Stimulated activated CD4-positive, alpha-beta T cell treated with anti-CD3 and anti-CD28 coated beads, TNF-alpha, amount 100 ng/mL, for 4 hours (primary cell): ENCODE measurements at regions not wholly inside any gene's neighbourhood (a gene's known extent, or its start where the extent isn't known, plus 50 kb on each side); places are given as distances from the start of the nearest gene placed in this dataset.
"Not testable (repeated sequence)": the region's sequence is repeated elsewhere in the genome, so short reads cannot be mapped to it uniquely, and the experiment has no call there.

ENCODE experiments used
- DNase-seq, 3 experiments: peaks; one replicate each; pipeline ENCODE4 v3.0.0-alpha.2; 2020; ENCODE audit warnings: low read depth in 3 of 3

- no peak for DNase-seq
Measured at GRCh38 chr11:116375221-116375620, 397.6 kb downstream of the BUD13 start.

- no peak for DNase-seq
Measured at GRCh38 chr11:116374085-116374484, 398.7 kb downstream of the BUD13 start.

GRCh38 chr11:116373104-116373944, 399.5 kb downstream of the BUD13 start:
- no peak for DNase-seq

- DNase-seq = no peak
Measured at GRCh38 chr11:116371146-116371545, 401.6 kb downstream of the BUD13 start.

GRCh38 chr11:116368784-116369183, 404.0 kb downstream of the BUD13 start:
- no peak for DNase-seq

GRCh38 chr11:116366980-116367645, 405.7 kb downstream of the BUD13 start:
- DNase-seq = no peak

- DNase-seq = no peak
Measured at GRCh38 chr11:116366451-116366850, 406.3 kb downstream of the BUD13 start.

GRCh38 chr11:116364925-116365324, 407.9 kb downstream of the BUD13 start:
- DNase-seq = not testable (repeated sequence)

GRCh38 chr11:116364348-116364747, 408.4 kb downstream of the BUD13 start:
- DNase-seq = no peak

- no peak for DNase-seq
Measured at GRCh38 chr11:116360221-116360941, 412.4 kb downstream of the BUD13 start.

- no peak for DNase-seq
Measured at GRCh38 chr11:116357784-116358544, 414.8 kb downstream of the BUD13 start.

- no peak for DNase-seq
Measured at GRCh38 chr11:116356451-116356850, 416.3 kb downstream of the BUD13 start.

- DNase-seq = no peak
Measured at GRCh38 chr11:116355104-116355503, 417.7 kb downstream of the BUD13 start.

- DNase-seq = no peak
Measured at GRCh38 chr11:116353589-116353988, 419.2 kb downstream of the BUD13 start.

GRCh38 chr11:116352881-116353280, 419.9 kb downstream of the BUD13 start:
- no peak for DNase-seq

- DNase-seq = no peak
Measured at GRCh38 chr11:116348226-116348625, 424.6 kb downstream of the BUD13 start.

GRCh38 chr11:116345575-116345974, 427.2 kb downstream of the BUD13 start:
- DNase-seq = no peak

GRCh38 chr11:116344601-116345000, 428.2 kb downstream of the BUD13 start:
- DNase-seq = no peak

- no peak for DNase-seq
Measured at GRCh38 chr11:116343270-116343669, 429.5 kb downstream of the BUD13 start.

- DNase-seq = no peak
Measured at GRCh38 chr11:116342148-116342547, 430.6 kb downstream of the BUD13 start.

GRCh38 chr11:116339306-116340098, 433.3 kb downstream of the BUD13 start:
- no peak for DNase-seq
